Kidney glomerular epithelial cell (primary cell): ENCODE measurements at regions not wholly inside any gene's neighbourhood (a gene's known extent, or its start where the extent isn't known, plus 50 kb on each side); places are given as distances from the start of the nearest gene placed in this dataset.

Experiments
- DNase-seq: peaks from one replicate; lab custom pipeline; 2025; lab: John Stamatoyannopoulos, UW

- no peak for DNase-seq
Observed at GRCh38 chr12:85352016-85352415, 72.0 kb downstream of the ALX1 start.

- peak; percentile 22 for DNase-seq
Observed at GRCh38 chr12:85356596-85357385, 76.8 kb downstream of the ALX1 start.

DNA sequence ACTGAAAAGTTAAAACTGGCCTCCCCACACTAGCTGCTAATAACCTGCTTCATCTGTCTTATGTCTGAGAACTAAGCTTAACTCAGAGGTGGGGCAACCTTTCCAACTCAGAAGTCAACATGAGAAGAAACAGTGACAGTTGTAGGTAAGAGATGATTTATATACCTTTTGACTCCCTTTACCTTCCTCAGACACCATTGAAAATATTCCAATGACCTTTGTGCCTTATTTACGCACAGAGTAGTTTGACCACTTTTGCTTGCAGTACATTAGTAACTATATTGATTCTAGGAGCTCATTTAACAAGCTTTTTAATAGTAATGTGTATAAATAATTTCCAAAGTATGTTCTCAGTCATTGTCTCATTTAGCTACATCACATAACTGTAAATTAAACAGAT, 77.6 kb downstream of the ALX1 start:
- DNase-seq = no peak

GRCh38 chr12:85358715-85359114, 78.7 kb downstream of the ALX1 start:
- no peak for DNase-seq

DNA sequence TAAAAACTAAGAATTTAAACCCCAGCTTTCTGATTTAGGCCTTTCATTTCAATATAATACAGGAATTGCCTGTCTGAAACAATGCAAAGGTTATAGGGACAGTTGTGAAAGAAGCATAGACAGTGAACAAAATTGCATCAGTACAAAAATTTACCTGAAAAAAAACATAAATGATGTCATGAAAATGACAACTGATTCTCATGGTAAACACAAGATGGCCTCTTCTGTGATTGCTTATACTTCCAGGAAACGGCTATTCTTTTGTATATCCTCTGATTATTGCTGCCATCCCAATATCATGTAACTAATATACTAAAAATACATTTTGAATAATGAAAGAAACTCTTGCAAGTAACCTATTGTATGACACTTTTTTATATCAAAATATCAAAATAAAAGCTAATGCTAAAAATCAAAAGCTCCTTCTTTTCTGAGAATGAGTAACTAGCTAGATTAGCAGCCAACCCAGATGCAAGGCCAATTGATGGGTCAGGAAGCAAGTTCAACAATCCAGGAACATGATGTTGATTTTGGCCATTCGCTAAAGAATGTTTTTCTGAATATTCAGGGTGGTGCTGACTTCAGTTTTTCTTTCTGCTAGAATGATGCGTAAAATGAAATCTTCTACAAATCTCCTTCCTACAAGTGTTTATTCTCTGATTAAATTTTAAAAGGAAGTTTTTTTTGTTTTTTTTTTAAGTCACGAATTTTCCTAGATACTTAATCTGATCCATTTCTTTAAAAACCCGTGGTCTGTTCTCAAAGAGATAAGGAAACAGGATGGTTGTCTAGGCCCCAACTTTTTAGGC, 83.6 kb downstream of the ALX1 start:
- peak; percentile 48 for DNase-seq

DNA sequence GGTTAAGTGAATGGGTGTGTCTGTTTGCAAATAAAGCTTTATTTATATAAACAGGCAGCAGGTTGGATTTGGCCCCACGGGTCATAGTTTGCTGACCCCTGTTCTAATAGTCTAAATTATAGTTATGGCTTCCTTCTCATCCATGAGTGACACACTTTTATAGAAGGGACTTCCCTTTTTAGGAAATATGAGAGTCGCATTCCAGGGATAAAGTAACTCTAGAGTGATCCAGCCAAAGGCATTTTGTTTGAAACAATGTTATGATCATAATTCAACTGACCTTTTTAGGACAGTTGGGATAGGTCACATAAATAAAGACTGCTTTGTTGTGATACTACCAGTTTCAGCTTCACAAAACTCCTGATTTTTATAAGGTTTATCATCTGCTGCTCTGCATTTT, 87.9 kb downstream of the ALX1 start:
- no peak for DNase-seq

GRCh38 chr12:85369365-85370154, 89.5 kb downstream of the ALX1 start:
- DNase-seq = no peak

DNA sequence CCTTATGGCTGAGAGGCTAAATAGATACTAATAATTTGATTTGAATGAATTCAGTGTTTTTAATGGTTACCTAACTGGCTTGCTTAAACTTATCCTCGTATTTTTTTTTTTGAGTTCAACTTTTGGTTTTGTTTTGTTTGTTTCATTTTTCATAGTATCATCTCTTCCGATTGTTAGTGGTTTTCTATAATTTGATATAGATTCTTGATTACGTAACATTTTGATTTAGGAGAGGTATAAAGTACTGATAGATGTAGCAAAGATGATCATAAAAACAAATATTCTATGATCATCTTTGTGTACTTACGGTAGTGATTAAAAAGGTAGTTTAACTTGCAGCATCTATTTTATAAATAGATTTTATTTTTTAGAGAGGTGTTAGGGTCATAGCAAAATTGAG, 93.0 kb downstream of the ALX1 start:
- DNase-seq = no peak

DNA sequence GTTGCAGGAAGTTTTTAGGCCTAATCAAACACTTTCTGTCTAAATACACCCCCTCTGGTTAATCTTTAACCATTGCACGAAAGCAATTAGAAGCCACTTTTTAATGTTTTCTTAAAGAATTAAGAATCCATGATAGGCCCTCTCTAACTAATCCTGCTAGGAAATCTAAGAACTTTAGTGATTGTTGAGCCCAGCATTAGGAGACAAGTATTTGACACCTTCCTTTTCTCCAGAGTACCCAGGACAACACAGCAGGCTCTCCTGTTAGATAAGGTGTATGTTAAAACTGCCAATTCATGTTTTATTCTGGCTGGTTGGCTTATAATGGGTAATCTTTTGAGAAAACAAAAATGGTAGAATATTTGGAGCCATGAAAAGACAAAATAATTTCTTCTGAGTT, 95.0 kb downstream of the ALX1 start:
- DNase-seq = no peak

- no peak for DNase-seq
Observed at GRCh38 chr12:85385406-85385805, 105.4 kb downstream of the ALX1 start.

- DNase-seq = no peak
Observed at GRCh38 chr12:85390266-85390665, 110.2 kb downstream of the ALX1 start.

DNA sequence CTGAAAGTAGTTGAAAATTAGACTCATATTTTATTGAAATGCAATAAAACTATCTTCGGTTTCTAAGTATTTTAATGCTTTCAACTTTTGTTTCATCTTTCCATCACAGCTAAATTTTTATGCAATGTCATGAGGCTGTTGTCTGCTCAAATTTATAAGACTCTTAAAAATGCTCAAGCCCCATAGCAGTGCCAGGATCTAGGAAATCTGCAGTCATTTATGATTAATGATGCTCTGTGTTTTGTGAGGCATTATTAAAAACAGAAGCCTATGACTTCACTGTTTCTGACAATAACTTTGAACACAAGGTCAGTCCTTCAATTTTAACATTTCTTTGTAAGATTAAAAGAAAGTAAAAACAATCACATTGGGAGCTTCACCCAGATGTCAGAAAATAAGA, 112.5 kb downstream of the ALX1 start:
- DNase-seq = no peak

DNA sequence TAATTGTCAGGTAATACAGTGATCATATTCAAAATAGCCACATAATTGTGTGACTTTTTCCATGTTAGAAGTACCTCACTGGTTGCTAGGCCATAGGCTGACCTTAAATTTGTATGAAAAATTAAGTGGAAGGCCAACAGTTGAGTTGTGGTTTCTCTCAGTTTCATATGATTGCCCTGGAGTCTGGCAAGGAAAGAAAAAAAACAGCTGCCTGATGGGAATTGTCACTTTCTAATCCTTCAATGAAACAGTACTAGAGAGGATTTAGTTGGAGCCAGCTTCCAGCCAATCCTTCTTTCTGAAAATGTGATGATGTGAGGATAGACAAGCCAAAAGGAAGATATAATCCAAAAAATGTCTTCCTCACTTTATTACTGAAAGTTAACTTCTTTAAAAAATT, 113.6 kb downstream of the ALX1 start:
- no peak for DNase-seq

- DNase-seq = no peak
Observed at GRCh38 chr12:85394065-85394464, 114.0 kb downstream of the ALX1 start.

DNA sequence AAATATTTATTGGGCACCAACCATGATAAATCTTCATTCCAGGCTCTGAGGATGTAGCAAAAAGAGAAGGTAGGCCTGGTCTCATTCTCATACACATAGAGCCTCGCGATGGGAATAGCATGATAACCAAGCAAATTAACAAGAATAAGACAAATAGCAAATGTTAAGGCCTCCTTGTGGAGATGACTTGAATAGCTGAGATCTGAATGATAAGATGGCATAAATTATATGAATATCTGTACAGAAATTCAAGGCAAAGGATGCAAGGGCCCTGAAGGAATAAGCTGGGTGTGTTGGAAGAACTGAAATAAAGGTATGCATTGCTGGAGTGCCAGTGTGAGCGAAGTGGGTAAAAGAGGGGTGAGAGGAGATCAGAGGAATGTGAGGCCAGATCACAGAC, 114.8 kb downstream of the ALX1 start:
- DNase-seq = no peak

DNA sequence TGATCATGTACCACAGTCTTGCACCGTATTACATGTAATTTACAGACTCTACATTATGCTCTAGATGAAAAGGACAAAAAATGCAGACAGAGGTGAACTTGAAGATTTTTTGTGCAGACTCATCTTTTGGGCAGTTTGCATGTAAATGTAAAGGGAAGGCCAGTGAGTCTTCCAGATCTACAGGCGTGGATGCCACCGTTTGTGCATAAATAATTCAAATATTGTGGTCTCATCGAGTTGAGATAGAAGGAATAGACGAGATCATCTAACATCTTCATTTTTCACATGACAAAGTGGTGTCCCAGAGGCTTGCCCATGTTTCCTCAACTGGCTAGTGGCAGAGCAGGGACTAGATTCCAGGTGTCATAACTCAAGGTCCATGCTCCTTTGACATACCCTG, 125.2 kb downstream of the ALX1 start:
- no peak for DNase-seq

DNA sequence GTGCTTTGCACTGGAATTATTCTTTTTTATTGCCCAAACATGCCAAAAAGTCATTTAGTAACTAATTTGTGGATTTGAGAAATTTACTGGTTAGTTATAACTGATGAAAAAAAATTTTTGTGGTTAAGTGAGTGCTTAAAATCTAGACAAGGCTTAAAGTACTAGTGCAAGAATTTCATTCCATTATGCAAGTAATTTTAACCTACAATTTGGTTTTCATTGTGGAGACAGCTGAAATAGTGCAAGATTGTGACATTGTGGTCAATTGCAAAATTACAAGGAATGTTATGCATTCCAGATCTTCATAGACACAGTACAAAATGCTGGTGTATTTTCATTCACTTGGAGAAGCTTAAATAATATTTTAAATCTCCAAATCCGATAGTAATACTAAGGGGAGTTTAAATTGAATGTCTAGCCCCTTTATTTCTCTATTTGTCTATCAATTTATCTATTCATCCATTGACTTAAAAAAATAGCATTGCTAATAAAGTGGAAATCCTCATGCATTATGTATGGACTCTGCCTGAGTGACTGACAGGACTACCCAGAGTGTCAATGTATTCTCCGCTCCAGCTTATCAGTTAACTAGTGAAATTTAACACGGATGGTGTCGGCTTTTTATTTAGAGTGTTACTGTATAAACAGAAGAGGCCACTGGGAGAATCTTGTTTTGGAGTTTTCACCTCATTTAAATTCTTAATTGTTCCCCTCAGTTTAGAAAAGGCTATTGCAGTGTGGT, 125.9 kb downstream of the ALX1 start:
- DNase-seq = peak; percentile 57

GRCh38 chr12:85413266-85413665, 133.2 kb downstream of the ALX1 start:
- no peak for DNase-seq

DNA sequence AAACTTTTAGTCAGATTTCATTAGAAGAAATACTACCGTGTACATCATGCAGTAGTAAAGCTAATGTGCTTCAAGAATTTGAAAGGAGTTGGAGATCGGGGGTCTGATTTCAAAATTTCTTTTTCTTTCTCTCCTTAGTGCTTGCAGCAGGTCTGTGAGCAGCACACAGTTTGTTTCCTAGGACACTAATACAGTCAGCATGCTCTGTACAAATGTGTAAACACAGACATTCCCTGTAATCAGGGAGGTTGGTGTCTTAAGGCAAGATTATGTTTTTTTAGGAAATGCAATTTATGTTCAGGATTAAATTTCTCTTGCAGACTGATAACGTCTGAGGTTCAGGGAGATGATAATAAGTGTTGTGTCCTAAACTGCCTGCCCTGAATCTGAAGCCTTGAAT, 142.7 kb downstream of the ALX1 start:
- DNase-seq = no peak

- no peak for DNase-seq
Observed at GRCh38 chr12:85423947-85424346, 143.9 kb downstream of the ALX1 start.

GRCh38 chr12:85424581-85425348, 144.7 kb downstream of the ALX1 start:
- no peak for DNase-seq

- DNase-seq = no peak
Observed at GRCh38 chr12:85425349-85425612, 145.3 kb downstream of the ALX1 start.
